ENCODE measurements at regions not wholly inside any gene's neighbourhood (a gene's known extent, or its start where the extent isn't known, plus 50 kb on each side); places are given as distances from the start of the nearest gene placed in this dataset.
A peak's percentile ranks its signal among the peaks of the same experiment; 100 is the strongest.

GRCh38 chr6:25028328-25028727 is 92.6 kb upstream of the RIPOR2 start:
- DNase-seq (no peak), ATAC-seq (no peak)
- Mint-ChIP-seq H3K27me3 (no peaks in the 10 kb centered on the region), H3K4me1 (peaks cover 44% of the 10 kb centered on the region), H3K4me3 (no peak overlapping the region), H3K9me3 (ENCODE audit: low read depth) (no peaks in the 10 kb centered on the region), H3K27ac (peak overlapping the region; percentile 24), H3K36me3 (peaks cover 17% of the 10 kb centered on the region)
- CTCF ChIA-PET = interaction anchor here (1.1 to 5.5 kb wide), 11 partner anchors 10 to 447 kb away, joined by 3 to 73 read pairs (median 23); no protein-coding TSS in a partner anchor

GRCh38 chr6:25032934-25033333 is 97.2 kb upstream of the RIPOR2 start:
- no peak for ATAC-seq
- CTCF ChIA-PET = interaction anchor here (1.0 to 5.5 kb wide), 8 partner anchors 9 to 177 kb away, joined by 3 to 29 read pairs (median 4); no protein-coding TSS in a partner anchor
- Mint-ChIP-seq H3K27ac (no peak overlapping the region), H3K4me1 (peaks cover 49% of the 10 kb centered on the region), H3K4me3 (no peak overlapping the region), H3K27me3 (no peaks in the 10 kb centered on the region), H3K36me3 (peaks cover 13% of the 10 kb centered on the region), H3K9me3 (ENCODE audit: low read depth) (no peaks in the 10 kb centered on the region)
- DNase-seq = no peak

GRCh38 chr6:25034431-25034921 is 98.7 kb upstream of the RIPOR2 start:
- Mint-ChIP-seq H3K4me3 (peak overlapping the region; percentile 83), H3K27me3 (no peaks in the 10 kb centered on the region), H3K9me3 (ENCODE audit: low read depth) (no peaks in the 10 kb centered on the region), H3K36me3 (peaks cover 16% of the 10 kb centered on the region), H3K4me1 (peaks cover 54% of the 10 kb centered on the region), H3K27ac (peak overlapping the region; percentile 95)
- CTCF ChIA-PET = interaction anchor here (1.0 to 5.5 kb wide), 10 partner anchors 8 to 178 kb away, joined by 3 to 36 read pairs (median 5); partner anchors contain the start of gene RIPOR2
- peak; percentile 50 for ATAC-seq
- no peak for DNase-seq

- Mint-ChIP-seq H3K36me3 (peaks cover 16% of the 10 kb centered on the region), H3K9me3 (ENCODE audit: low read depth) (no peaks in the 10 kb centered on the region), H3K4me3 (peak overlapping the region; percentile 83), H3K27ac (peak overlapping the region; percentile 95), H3K4me1 (peaks cover 59% of the 10 kb centered on the region), H3K27me3 (no peaks in the 10 kb centered on the region)
- DNase-seq = no peak
- ATAC-seq = peak; percentile 4
- CTCF ChIA-PET = interaction anchor here (0.7 to 5.5 kb wide), 14 partner anchors 9 to 179 kb away, joined by 3 to 36 read pairs (median 5); partner anchors contain the start of gene RIPOR2
These were observed 99.4 kb upstream of the RIPOR2 start for GRCh38 chr6:25035174-25035511.

GRCh38 chr6:25035512-25036435 is 100.0 kb upstream of the RIPOR2 start:
- no peaks in the 10 kb centered on the region for H3K27me3 Mint-ChIP-seq
- peak overlapping the region; percentile 83 for H3K4me3 Mint-ChIP-seq
- CTCF ChIA-PET = interaction anchor here (0.7 to 5.5 kb wide), 19 partner anchors 10 to 455 kb away, joined by 3 to 36 read pairs (median 5); partner anchors contain the start of gene RIPOR2
- H3K27ac Mint-ChIP-seq = peak overlapping the region; percentile 95
- no peaks in the 10 kb centered on the region for H3K9me3 Mint-ChIP-seq (ENCODE audit: low read depth)
- peaks cover 17% of the 10 kb centered on the region for H3K36me3 Mint-ChIP-seq
- DNase-seq = peak; percentile 65
- peak; percentile 56 for ATAC-seq
- peaks cover 60% of the 10 kb centered on the region for H3K4me1 Mint-ChIP-seq

- Mint-ChIP-seq H3K36me3 (peaks cover 17% of the 10 kb centered on the region), H3K9me3 (ENCODE audit: low read depth) (no peaks in the 10 kb centered on the region), H3K27me3 (no peaks in the 10 kb centered on the region), H3K4me3 (peak overlapping the region; percentile 83), H3K4me1 (peaks cover 66% of the 10 kb centered on the region), H3K27ac (peak overlapping the region; percentile 95)
- DNase-seq (no peak), ATAC-seq (no peak)
- CTCF ChIA-PET = interaction anchor here (0.8 to 5.5 kb wide), 12 partner anchors 10 to 455 kb away, joined by 3 to 36 read pairs (median 5); no protein-coding TSS in a partner anchor
These were observed 100.7 kb upstream of the RIPOR2 start for GRCh38 chr6:25036461-25036860.

- H3K27me3 Mint-ChIP-seq = no peaks in the 10 kb centered on the region
- ATAC-seq = no peak
- no peaks in the 10 kb centered on the region for H3K9me3 Mint-ChIP-seq (ENCODE audit: low read depth)
- CTCF ChIA-PET = interaction anchor here (1.0 to 5.5 kb wide), 7 partner anchors 10 to 33 kb away, joined by 3 to 35 read pairs (median 4); no protein-coding TSS in a partner anchor
- peak overlapping the region; percentile 60 for H3K4me3 Mint-ChIP-seq
- no peak for DNase-seq
- peak overlapping the region; percentile 92 for H3K27ac Mint-ChIP-seq
- peaks cover 75% of the 10 kb centered on the region for H3K4me1 Mint-ChIP-seq
- H3K36me3 Mint-ChIP-seq = peaks cover 11% of the 10 kb centered on the region
These were observed 102.5 kb upstream of the RIPOR2 start for GRCh38 chr6:25038300-25038699.

- peak overlapping the region; percentile 92 for H3K27ac Mint-ChIP-seq
- H3K36me3 Mint-ChIP-seq = peaks cover 9% of the 10 kb centered on the region
- no peaks in the 10 kb centered on the region for H3K27me3 Mint-ChIP-seq
- ATAC-seq (no peak), DNase-seq (no peak)
- CTCF ChIA-PET = interaction anchor here (0.8 to 2.4 kb wide), 9 partner anchors 10 to 48 kb away, joined by 3 to 35 read pairs (median 4); no protein-coding TSS in a partner anchor
- H3K4me1 Mint-ChIP-seq = peaks cover 72% of the 10 kb centered on the region
- H3K9me3 Mint-ChIP-seq (ENCODE audit: low read depth) = no peaks in the 10 kb centered on the region
- H3K4me3 Mint-ChIP-seq = peak overlapping the region; percentile 60
These were observed 103.2 kb upstream of the RIPOR2 start for GRCh38 chr6:25038999-25039398.

- peaks cover 54% of the 10 kb centered on the region for H3K4me1 Mint-ChIP-seq
- H3K9me3 Mint-ChIP-seq (ENCODE audit: low read depth) = no peaks in the 10 kb centered on the region
- DNase-seq (no peak), ATAC-seq (peak; percentile 38)
- H3K4me3 Mint-ChIP-seq = peak overlapping the region; percentile 94
- H3K27ac Mint-ChIP-seq = peak overlapping the region; percentile 92
- peaks cover 10% of the 10 kb centered on the region for H3K36me3 Mint-ChIP-seq
- CTCF ChIA-PET = interaction anchor here (0.7 to 4.4 kb wide), 8 partner anchors 9 to 185 kb away, joined by 3 to 37 read pairs (median 5); no protein-coding TSS in a partner anchor
- no peaks in the 10 kb centered on the region for H3K27me3 Mint-ChIP-seq
These were observed 105.8 kb upstream of the RIPOR2 start for GRCh38 chr6:25041485-25042035.

- Mint-ChIP-seq H3K9me3 (ENCODE audit: low read depth) (no peaks in the 10 kb centered on the region), H3K27me3 (no peaks in the 10 kb centered on the region), H3K36me3 (peaks cover 10% of the 10 kb centered on the region), H3K27ac (peak overlapping the region; percentile 92), H3K4me1 (peaks cover 49% of the 10 kb centered on the region), H3K4me3 (peak overlapping the region; percentile 94)
- CTCF ChIA-PET = interaction anchor here (0.7 to 4.4 kb wide), 9 partner anchors 9 to 186 kb away, joined by 3 to 37 read pairs (median 5); no protein-coding TSS in a partner anchor
- ATAC-seq (peak; percentile 63), DNase-seq (peak; percentile 64)
These were observed 106.3 kb upstream of the RIPOR2 start for GRCh38 chr6:25042036-25042521.

GRCh38 chr6:25042536-25042935 is 106.8 kb upstream of the RIPOR2 start:
- DNase-seq (peak; percentile 57), ATAC-seq (peak; percentile 45)
- Mint-ChIP-seq H3K27me3 (no peaks in the 10 kb centered on the region), H3K4me3 (peak overlapping the region; percentile 94), H3K27ac (peak overlapping the region; percentile 92), H3K36me3 (peaks cover 10% of the 10 kb centered on the region), H3K4me1 (peaks cover 46% of the 10 kb centered on the region), H3K9me3 (ENCODE audit: low read depth) (no peaks in the 10 kb centered on the region)
- CTCF ChIA-PET = interaction anchor here (0.8 to 4.4 kb wide), 9 partner anchors 11 to 186 kb away, joined by 3 to 37 read pairs (median 4); no protein-coding TSS in a partner anchor

GRCh38 chr6:25042984-25043725 is 107.4 kb upstream of the RIPOR2 start:
- no peak overlapping the region for H3K4me3 Mint-ChIP-seq
- CTCF ChIA-PET = interaction anchor here (0.8 to 4.4 kb wide), 7 partner anchors 10 to 187 kb away, joined by 3 to 37 read pairs (median 5); no protein-coding TSS in a partner anchor
- DNase-seq (no peak), ATAC-seq (no peak)
- no peaks in the 10 kb centered on the region for H3K9me3 Mint-ChIP-seq (ENCODE audit: low read depth)
- peaks cover 41% of the 10 kb centered on the region for H3K4me1 Mint-ChIP-seq
- no peaks in the 10 kb centered on the region for H3K27me3 Mint-ChIP-seq
- H3K27ac Mint-ChIP-seq = peak overlapping the region; percentile 11
- H3K36me3 Mint-ChIP-seq = peaks cover 7% of the 10 kb centered on the region

Measured in activated CD8-positive, alpha-beta memory T cell treated with anti-CD3 and anti-CD28 coated beads, Interleukin-2, amount 10 ng/mL, durations not matched to agents 7 days and 5 days (primary cell).